SJSA1 (cell line): ENCODE measurements at regions not wholly inside any gene's neighbourhood (a gene's known extent, or its start where the extent isn't known, plus 50 kb on each side); places are given as distances from the start of the nearest gene placed in this dataset.

ENCODE experiments used
- DNase-seq, 2 experiments: peaks; one replicate each; pipeline ENCODE4 v3.0.0-alpha.2; 2015 to 2020; ENCODE audit warnings: low spot score in 2 of 2, low read depth in 1 of 2
- H3K27ac ChIP-seq: fragments of 250-450 bp; sonication (Bioruptor Pico); 2 replicates; pipeline ENCODE4 v1.5.1; 2020; ENCODE audit warnings: mild to moderate bottlenecking, moderate library complexity
- H3K27me3 ChIP-seq: fragments of 250-450 bp; sonication (Bioruptor Pico); replicated peaks from 2 replicates; pipeline ENCODE4 v1.5.1; 2020; ENCODE audit warnings: mild to moderate bottlenecking, moderate library complexity
- H3K36me3 ChIP-seq: fragments of 250-450 bp; sonication (Bioruptor Pico); 2 replicates; pipeline ENCODE4 v1.5.1; 2020; ENCODE audit warnings: mild to moderate bottlenecking
- H3K4me1 ChIP-seq: fragments of 250-450 bp; sonication (Bioruptor Pico); replicated peaks from 2 replicates; pipeline ENCODE4 v1.6.1; 2021; ENCODE audit warnings: mild to moderate bottlenecking
- H3K4me3 ChIP-seq: fragments of 250-450 bp; sonication (Bioruptor Pico); 2 replicates; pipeline ENCODE4 v1.5.1; 2020; ENCODE audit warnings: mild to moderate bottlenecking
- H3K9me3 ChIP-seq: fragments of 250-450 bp; sonication (Bioruptor Pico); replicated peaks from 2 replicates; pipeline ENCODE4 v1.5.1; 2020; ENCODE audit warnings: mild to moderate bottlenecking

DNA sequence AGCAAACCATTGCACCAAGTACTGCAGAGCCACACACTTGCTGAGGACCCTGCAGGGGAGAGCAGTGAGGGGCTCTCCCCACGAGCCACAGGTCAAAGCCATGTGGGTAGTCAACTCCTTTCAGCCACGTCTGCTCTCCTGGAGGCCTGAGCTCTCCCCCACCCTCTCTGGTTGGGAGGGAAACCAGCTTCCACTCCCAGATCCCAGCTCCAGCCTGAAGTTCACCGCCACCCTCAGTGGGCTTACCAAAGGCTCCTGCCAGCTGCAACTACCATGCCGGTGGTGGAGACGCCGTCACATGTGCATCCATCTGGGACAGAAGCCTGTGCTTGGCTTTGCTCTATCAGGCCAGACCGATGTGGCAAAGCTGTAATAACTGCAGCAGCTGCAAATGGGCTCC, 521.5 kb upstream of the RAB6C start:
- H3K27me3 ChIP-seq, result no peaks in the 10 kb centered on the region; the same call in 1 of the 2 replicates
- DNase-seq, result no peak
- no peak overlapping the region for H3K4me3 ChIP-seq
- H3K36me3 ChIP-seq, result no peaks in the 10 kb centered on the region
- H3K27ac ChIP-seq, result no peak overlapping the region
- no peaks in the 10 kb centered on the region for H3K4me1 ChIP-seq
- no peaks in the 10 kb centered on the region for H3K9me3 ChIP-seq

DNA sequence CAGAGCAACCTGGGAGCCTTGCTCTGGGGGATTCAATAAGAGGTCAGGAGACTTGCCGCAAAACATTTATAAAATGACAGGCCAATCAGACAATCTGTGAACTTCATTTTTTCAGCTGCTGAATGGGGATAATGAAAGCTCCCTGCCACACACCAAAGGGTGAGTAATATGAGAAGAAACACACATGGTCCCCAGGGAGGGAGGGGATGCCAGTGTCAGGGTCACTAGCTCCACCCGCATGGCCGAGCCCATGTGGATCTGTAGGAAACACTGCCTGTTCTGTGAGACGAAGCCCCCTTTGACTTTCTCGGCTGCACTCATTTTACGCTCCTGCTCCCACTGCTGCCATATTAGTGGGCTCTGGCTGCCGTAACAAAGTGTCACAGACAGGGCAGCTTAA, 521.0 kb upstream of the RAB6C start:
- Histone ChIP-seq H3K27me3 (no peaks in the 10 kb centered on the region; the same call in 1 of the 2 replicates), H3K9me3 (no peaks in the 10 kb centered on the region), H3K4me3 (no peak overlapping the region), H3K4me1 (no peaks in the 10 kb centered on the region), H3K36me3 (no peaks in the 10 kb centered on the region), H3K27ac (no peak overlapping the region)
- DNase-seq, result no peak

DNA sequence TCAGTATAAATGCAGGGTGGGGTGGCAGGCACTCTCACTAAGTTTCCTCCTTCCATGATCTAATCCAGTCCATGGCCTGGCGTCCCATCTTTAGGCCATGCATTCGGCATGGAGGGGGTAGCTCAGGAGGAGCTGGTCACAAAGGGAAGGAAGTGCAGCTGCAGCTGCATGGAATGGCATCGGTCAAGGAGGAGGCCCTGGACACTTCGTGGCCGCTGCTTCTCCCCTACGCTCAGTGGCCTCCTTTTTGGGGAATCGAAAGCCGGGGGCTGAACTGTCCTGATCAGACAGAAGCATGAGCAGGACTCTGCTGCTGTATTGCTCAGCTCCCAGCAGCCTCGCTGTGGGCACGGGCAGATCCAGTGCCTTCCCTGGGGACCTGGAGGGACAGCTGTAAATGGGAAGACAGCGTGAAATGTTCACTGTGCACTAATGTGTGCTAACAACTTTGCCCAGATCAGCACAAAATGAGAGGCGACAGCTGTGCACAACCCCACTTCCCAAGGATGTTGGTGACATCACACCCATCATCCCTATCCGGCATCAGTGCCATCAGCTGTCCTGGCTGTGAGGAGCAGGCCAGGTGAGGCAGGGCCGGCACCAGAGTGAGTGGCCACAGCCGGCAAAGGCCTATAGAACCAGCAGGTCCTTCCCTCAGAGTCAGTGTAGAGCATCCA, 520.1 kb upstream of the RAB6C start:
- Histone ChIP-seq H3K9me3 (no peaks in the 10 kb centered on the region), H3K27me3 (no peaks in the 10 kb centered on the region; the same call in 1 of the 2 replicates), H3K27ac (no peak overlapping the region), H3K36me3 (no peaks in the 10 kb centered on the region), H3K4me1 (no peaks in the 10 kb centered on the region), H3K4me3 (no peak overlapping the region)
- DNase-seq, result no peak

DNA sequence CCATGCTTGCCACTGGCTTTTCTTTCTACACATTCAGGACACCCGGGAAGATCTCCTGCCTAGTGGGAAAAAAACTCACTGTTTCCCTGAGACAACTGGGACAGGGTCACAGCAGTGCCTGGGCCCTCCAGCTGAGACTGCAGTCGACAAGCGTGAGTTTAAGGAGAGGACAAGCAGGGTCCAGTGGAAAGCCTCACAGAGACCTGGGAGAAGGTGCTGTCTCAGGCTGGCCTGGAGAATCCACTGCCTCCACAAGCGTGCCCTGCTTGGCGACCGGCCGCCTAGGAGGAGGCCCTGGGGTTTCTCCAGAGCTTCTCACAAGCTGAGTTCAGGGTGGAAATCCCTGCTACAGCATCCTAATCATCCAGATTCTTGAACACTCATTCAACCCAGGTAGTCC, 519.6 kb upstream of the RAB6C start:
- no peak overlapping the region for H3K4me3 ChIP-seq
- no peaks in the 10 kb centered on the region; the same call in 1 of the 2 replicates for H3K27me3 ChIP-seq
- no peak overlapping the region for H3K27ac ChIP-seq
- no peaks in the 10 kb centered on the region for H3K9me3 ChIP-seq
- no peaks in the 10 kb centered on the region for H3K36me3 ChIP-seq
- no peaks in the 10 kb centered on the region for H3K4me1 ChIP-seq
- no peak for DNase-seq

DNA sequence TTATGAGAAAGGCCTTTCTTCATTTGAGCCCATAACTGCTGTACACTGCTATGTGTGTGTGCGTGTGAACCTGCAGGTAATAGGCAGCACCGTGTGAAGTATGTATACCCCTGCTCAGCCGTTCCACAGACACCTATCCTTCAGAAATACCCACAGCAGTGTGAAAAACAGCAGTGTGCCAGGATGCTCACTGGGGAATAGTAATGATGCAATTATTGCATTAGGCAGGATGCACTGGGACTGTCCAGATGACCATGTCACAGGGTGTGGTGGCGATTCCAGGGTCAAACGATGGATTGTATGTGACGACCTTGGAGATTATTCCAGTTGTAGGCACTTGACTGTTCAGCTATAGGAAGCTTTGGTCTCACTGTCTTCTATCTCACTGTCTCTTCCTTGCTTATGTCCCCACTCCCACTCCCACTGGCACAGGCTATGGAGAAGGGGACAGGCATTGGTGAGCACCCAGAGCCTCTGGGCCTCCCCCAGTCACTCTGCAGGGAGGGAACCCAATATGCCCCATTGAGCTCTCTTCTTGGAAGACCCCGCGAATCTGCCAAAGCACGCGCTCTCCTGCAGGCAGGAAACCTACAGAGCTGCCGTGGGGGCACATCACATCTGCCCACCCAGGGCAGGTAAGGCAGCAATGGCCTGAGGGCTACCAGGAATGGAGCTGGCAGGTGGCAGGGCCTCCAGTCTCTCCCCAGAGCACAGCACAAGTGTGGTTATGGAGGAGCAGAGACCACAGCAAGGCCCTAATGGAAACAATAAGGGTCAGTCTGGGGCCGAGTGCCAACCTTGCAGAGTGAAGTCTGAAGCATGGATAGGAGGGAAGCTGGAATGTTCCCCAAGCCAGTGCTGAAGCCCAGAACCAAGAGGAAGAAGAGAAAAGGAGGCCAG, 518.9 kb upstream of the RAB6C start:
- Histone ChIP-seq H3K9me3 (no peaks in the 10 kb centered on the region), H3K4me1 (no peaks in the 10 kb centered on the region), H3K27me3 (no peaks in the 10 kb centered on the region; the same call in 1 of the 2 replicates), H3K4me3 (no peak overlapping the region), H3K36me3 (no peaks in the 10 kb centered on the region), H3K27ac (no peak overlapping the region)
- no peak for DNase-seq

DNA sequence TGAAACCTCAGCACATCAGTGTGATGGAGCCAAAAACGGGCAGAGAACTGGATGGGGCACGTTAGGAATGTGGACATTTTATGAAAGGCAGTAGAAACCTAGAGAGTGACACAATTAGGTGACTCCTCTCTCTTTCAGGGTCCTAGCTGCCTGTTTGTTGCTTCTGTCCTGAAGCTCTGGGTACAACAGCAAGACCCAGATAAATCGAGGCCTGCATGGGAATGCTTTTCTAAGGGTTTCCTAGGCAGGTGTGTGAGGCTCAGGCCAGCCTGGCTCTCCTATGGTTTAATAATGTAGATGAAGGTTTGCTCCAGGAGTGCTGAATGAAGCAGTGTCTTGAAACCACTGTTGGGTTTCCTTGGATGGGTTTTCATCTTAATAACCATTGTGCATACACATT, 517.1 kb upstream of the RAB6C start:
- DNase-seq, result no peak
- Histone ChIP-seq H3K9me3 (no peaks in the 10 kb centered on the region), H3K27me3 (no peaks in the 10 kb centered on the region; the same call in 1 of the 2 replicates), H3K4me3 (no peak overlapping the region), H3K4me1 (no peaks in the 10 kb centered on the region), H3K36me3 (no peaks in the 10 kb centered on the region), H3K27ac (no peak overlapping the region)

DNA sequence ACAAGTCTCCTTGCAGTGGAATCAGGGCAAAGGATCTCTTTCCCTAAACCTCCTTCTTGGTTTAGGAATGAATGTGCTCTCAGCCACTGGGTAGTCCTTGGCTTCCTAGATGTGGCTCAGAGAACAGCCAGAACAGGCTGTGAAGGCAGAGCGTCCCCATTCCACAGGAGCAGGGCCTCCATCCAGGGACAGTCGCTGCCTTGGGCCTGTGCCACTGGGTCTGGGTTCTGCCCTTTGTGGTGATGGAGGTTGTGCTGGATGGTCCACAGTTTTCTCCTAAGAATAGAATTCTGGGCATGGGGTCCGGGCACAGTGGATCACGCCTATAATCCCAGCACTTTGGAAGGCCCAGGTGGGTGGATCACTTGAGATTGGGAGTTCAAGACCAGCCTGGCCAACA, 516.5 kb upstream of the RAB6C start:
- DNase-seq, result no peak
- no peaks in the 10 kb centered on the region for H3K9me3 ChIP-seq
- no peak overlapping the region for H3K4me3 ChIP-seq
- no peaks in the 10 kb centered on the region; the same call in 1 of the 2 replicates for H3K27me3 ChIP-seq
- no peaks in the 10 kb centered on the region for H3K4me1 ChIP-seq
- no peaks in the 10 kb centered on the region for H3K36me3 ChIP-seq
- no peak overlapping the region for H3K27ac ChIP-seq

DNA sequence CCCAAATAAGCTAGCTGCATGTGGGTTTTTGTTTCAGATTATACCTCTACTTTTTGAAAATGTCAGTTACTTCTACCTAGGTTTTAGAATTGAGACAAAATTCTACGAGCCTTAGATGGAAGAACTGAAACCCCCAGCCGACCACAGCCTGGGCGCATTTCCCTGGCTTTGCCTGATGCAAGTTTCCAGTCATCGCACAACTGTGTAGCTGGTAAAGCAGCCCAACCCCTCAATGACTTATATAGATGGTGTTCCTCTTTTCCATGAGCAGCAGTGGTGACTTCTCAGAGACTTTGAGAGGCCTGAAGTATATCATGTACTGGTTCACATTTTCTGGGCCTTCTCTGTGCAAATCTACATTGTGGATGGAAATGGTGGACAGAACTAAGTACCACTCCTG, 515.4 kb upstream of the RAB6C start:
- H3K4me3 ChIP-seq, result no peak overlapping the region
- H3K36me3 ChIP-seq, result no peaks in the 10 kb centered on the region
- no peak overlapping the region for H3K27ac ChIP-seq
- no peaks in the 10 kb centered on the region for H3K4me1 ChIP-seq
- H3K27me3 ChIP-seq, result no peaks in the 10 kb centered on the region; the same call in 1 of the 2 replicates
- DNase-seq, result no peak
- H3K9me3 ChIP-seq, result no peaks in the 10 kb centered on the region

DNA sequence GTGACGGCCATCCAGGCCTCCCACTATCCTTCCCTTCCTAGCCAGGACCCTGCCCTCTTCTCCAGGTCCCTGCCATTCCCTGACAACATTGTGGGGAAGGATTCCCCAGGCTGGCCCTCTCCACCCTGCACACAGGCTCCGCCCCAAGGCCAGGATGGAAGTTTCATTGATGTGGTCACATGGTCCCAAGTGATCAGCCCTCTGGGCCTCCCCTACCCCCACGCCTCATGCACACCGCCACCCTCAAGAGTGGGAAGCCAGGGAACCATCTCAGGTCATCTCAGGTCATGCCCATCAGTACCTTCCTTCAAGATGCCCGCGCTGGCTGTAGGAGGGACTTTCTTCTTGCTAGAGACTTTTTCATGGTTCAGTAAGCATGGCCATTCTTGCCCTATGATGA, 514.8 kb upstream of the RAB6C start:
- Histone ChIP-seq H3K27me3 (no peaks in the 10 kb centered on the region; the same call in 1 of the 2 replicates), H3K27ac (no peak overlapping the region), H3K4me3 (no peak overlapping the region), H3K36me3 (no peaks in the 10 kb centered on the region), H3K9me3 (no peaks in the 10 kb centered on the region), H3K4me1 (no peaks in the 10 kb centered on the region)
- DNase-seq, result no peak

DNA sequence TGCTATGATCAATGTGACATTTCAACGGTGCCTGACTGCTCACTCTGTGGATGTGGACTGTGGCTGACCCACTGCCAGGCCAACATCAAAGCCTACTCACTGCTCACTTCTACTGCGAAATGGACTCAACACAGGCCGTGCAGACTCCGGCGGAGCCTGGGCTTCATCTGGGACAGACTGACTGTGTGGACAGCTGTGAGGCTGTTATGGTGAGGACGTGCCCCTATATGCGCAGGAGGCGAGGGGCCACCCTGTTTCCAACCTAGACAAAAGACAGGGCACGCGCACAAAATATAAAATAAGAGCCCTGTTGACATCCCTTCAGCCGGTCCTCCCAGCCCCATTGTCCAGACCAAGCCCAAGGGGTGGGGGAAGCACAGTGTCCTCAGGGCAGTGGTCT, 514.4 kb upstream of the RAB6C start:
- no peaks in the 10 kb centered on the region for H3K9me3 ChIP-seq
- no peak for DNase-seq
- H3K36me3 ChIP-seq, result no peaks in the 10 kb centered on the region
- H3K4me1 ChIP-seq, result no peaks in the 10 kb centered on the region
- no peak overlapping the region for H3K4me3 ChIP-seq
- H3K27ac ChIP-seq, result no peak overlapping the region
- no peaks in the 10 kb centered on the region for H3K27me3 ChIP-seq

DNA sequence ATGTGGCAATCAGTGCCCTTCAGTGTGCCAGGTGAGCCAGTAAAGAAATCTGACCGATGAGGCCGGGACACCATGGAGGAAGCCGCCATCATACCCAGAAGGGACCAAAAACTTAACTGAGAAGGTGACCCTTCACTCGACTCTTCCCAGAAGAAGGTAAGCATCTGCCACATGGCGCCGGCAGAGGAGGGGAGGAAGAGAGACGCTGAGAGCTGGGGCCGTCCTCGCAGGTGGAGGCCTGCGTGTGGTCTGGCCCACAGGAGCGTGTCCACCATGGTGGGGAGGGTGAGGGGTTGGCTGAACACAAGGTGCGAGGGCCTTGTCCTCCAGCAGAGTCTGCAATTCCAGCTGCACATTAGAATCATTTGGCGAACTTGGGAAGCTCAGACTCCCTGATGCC, 513.1 kb upstream of the RAB6C start:
- DNase-seq, result no peak
- Histone ChIP-seq H3K4me3 (no peak overlapping the region), H3K27ac (no peak overlapping the region), H3K27me3 (no peaks in the 10 kb centered on the region), H3K4me1 (no peaks in the 10 kb centered on the region), H3K36me3 (no peaks in the 10 kb centered on the region), H3K9me3 (no peaks in the 10 kb centered on the region)

DNA sequence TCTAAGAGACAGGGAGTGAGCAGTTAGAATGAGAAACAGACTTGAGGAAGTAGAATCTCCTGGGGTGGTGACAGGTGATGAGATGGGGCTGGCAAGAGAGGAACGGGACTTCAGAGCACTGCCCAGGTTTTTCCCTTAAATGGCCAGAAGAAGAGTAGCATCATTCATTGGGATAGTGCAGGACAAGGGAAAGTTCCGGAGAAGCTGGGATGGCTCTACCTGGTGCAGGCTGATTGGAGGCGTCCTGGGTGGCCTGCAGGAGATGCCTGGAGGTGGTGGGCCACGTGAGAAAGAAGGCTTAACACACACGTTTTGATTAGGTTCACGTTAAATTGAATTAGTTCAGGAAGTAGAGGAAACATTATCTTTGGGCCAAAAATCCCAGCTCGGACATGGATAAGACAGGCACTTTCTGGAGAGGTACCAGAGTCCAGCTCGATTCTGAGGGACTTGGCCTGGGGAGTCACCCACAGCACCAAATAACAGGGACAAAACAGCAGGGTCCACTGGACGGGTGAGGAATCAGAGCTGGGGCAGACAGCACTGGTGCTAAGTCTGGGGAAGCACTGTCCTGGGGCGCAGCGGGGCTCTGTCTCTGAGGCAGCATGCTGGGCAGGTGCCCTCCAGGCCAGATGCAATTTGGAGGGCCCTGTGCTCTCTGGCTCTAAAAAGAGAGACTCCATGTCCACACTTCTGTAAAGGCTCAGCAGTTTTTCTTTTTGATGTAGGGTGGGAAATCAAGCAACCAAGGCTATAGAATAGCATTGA, 512.3 kb upstream of the RAB6C start:
- H3K4me1 ChIP-seq, result no peaks in the 10 kb centered on the region
- no peak overlapping the region for H3K4me3 ChIP-seq
- H3K27me3 ChIP-seq, result no peaks in the 10 kb centered on the region
- H3K27ac ChIP-seq, result no peak overlapping the region
- DNase-seq, result no peak
- H3K36me3 ChIP-seq, result no peaks in the 10 kb centered on the region
- no peaks in the 10 kb centered on the region for H3K9me3 ChIP-seq

DNA sequence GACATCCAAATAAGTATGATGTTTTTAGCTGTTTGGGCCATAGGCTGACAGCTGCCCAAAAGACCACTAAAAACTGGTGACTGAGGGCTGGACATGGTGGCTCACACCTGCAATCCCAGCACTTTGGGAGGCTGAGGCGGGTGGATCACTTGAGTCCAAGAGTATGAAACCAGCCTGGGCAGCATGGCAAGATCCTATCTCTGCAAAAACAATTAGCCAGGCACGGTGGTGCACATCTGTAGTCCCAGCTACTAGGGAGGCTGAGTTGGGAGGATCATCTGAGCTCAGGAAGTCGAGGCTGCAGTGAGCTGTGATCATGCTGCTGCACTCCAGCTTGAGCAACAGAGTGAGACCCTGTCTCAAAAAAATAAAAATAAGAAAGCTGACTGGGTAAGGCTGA, 511.5 kb upstream of the RAB6C start:
- H3K27me3 ChIP-seq, result no peaks in the 10 kb centered on the region

DNA sequence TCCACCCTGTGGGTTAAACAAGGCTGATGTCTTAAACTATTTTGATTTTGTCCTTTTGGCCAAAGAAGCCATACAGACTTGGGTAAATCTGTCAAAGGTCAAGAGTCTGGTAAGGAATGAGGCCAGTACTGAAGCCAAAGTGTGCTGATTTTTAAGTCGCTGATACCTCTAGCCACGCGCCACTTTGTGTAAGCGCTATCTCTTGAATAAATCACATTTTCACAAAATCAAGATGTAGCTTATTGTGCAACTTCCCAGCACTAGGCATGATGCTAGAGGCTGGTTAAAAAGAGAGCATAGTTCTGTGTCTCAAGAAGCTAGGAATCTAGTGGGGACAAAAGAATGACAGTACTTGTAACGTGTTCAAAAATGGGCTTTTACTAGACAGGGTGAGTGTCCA, 510.6 kb upstream of the RAB6C start:
- Histone ChIP-seq H3K4me1 (no peaks in the 10 kb centered on the region), H3K27ac (no peak overlapping the region), H3K36me3 (no peaks in the 10 kb centered on the region), H3K9me3 (no peaks in the 10 kb centered on the region), H3K27me3 (no peaks in the 10 kb centered on the region), H3K4me3 (no peak overlapping the region)
- no peak for DNase-seq

More for the DNA sequence above, 511.5 kb upstream of the RAB6C start:
- Histone ChIP-seq H3K4me3 (no peak overlapping the region), H3K27ac (no peak overlapping the region), H3K36me3 (no peaks in the 10 kb centered on the region), H3K4me1 (no peaks in the 10 kb centered on the region), H3K9me3 (no peaks in the 10 kb centered on the region)
- DNase-seq, result no peak
